H9 (cell line): ENCODE measurements at regions not wholly inside any gene's neighbourhood (a gene's known extent, or its start where the extent isn't known, plus 50 kb on each side); places are given as distances from the start of the nearest gene placed in this dataset.

ENCODE experiments used
- DNase-seq: peaks from one replicate; pipeline ENCODE4 v3.0.0-alpha.2; 2017
- H2AFZ ChIP-seq: one replicate; pipeline ENCODE4 v1.6.1; 2013; ENCODE audit warnings: mild to moderate bottlenecking, low read length, control low read depth, moderate library complexity
- H2AK5ac ChIP-seq: 2 replicates; pipeline ENCODE4 v1.6.1; 2013; ENCODE audit warnings: low read length, control low read depth, mixed read lengths; ENCODE audit not compliant: insufficient read length
- H2BK120ac ChIP-seq: one replicate; pipeline ENCODE4 v1.6.1; 2013; ENCODE audit warnings: low read depth, mild to moderate bottlenecking, low read length, control low read depth, inconsistent platforms; ENCODE audit not compliant: poor library complexity, severe bottlenecking
- H2BK12ac ChIP-seq: 2 replicates; pipeline ENCODE4 v1.6.1; 2013; ENCODE audit warnings: low read length, control low read depth, mixed read lengths, low read depth; ENCODE audit not compliant: insufficient read length
- H2BK15ac ChIP-seq: 2 replicates; pipeline ENCODE4 v1.6.1; 2013; ENCODE audit warnings: low read depth, low read length, control low read depth
- H2BK20ac ChIP-seq: one replicate; pipeline ENCODE4 v1.6.1; 2013; ENCODE audit warnings: low read depth, mild to moderate bottlenecking, low read length, control low read depth, inconsistent platforms; ENCODE audit not compliant: poor library complexity, severe bottlenecking
- H2BK5ac ChIP-seq: 2 replicates; pipeline ENCODE4 v1.6.1; 2013; ENCODE audit warnings: low read length, control low read depth, mixed read lengths; ENCODE audit not compliant: insufficient read length
- H3K14ac ChIP-seq: 2 replicates; pipeline ENCODE4 v1.6.1; 2013; ENCODE audit warnings: low read length, control low read depth; ENCODE audit not compliant: insufficient read depth
- H3K18ac ChIP-seq: 2 replicates; pipeline ENCODE4 v1.6.1; 2013; ENCODE audit warnings: low read depth, mild to moderate bottlenecking, mixed read lengths, low read length, control low read depth; ENCODE audit not compliant: insufficient read length
- H3K23ac ChIP-seq: 2 replicates; pipeline ENCODE4 v1.6.1; 2013; ENCODE audit warnings: low read length, control low read depth, mixed read lengths, low read depth; ENCODE audit not compliant: insufficient read length
- H3K23me2 ChIP-seq: 2 replicates; pipeline ENCODE4 v1.6.1; 2013; ENCODE audit warnings: low read depth, mild to moderate bottlenecking, mixed read lengths, low read length, control low read depth; ENCODE audit not compliant: insufficient read length, poor library complexity, severe bottlenecking
- H3K27ac ChIP-seq: 2 replicates; pipeline ENCODE4 v1.5.1; 2013; ENCODE audit warnings: low read length, control low read depth, mixed read lengths, low read depth; ENCODE audit not compliant: insufficient read length
- H3K27me3 ChIP-seq: 2 replicates; pipeline ENCODE4 v1.6.1; 2013; ENCODE audit warnings: low read length, control low read depth, inconsistent platforms; ENCODE audit not compliant: insufficient read depth
- H3K4ac ChIP-seq: 2 replicates; pipeline ENCODE4 v1.6.1; 2013; ENCODE audit warnings: low read depth, mild to moderate bottlenecking, control low read depth, inconsistent platforms, low read length, moderate library complexity
- H3K4me1 ChIP-seq: 2 replicates; pipeline ENCODE4 v1.6.1; 2013; ENCODE audit warnings: low read length, control low read depth, inconsistent platforms; ENCODE audit not compliant: insufficient read depth
- H3K4me2 ChIP-seq: 2 replicates; pipeline ENCODE4 v1.6.1; 2013; ENCODE audit warnings: low read length, control low read depth, mixed read lengths; ENCODE audit not compliant: insufficient read length, insufficient read depth
- H3K56ac ChIP-seq: 2 replicates; pipeline ENCODE4 v1.6.1; 2013; ENCODE audit warnings: low read depth, mild to moderate bottlenecking, mixed read lengths, low read length, control low read depth; ENCODE audit not compliant: insufficient read length
- H3K79me1 ChIP-seq: 2 replicates; pipeline ENCODE4 v1.6.1; 2013; ENCODE audit warnings: low read depth, mild to moderate bottlenecking, moderate library complexity, low read length, control low read depth, inconsistent platforms; ENCODE audit not compliant: insufficient read depth, poor library complexity, severe bottlenecking
- H3K79me2 ChIP-seq: 2 replicates; pipeline ENCODE4 v1.6.1; 2013; ENCODE audit warnings: low read length, control low read depth, inconsistent platforms; ENCODE audit not compliant: insufficient read depth
- H3K9ac ChIP-seq: 2 replicates; pipeline ENCODE4 v1.6.1; 2013; ENCODE audit warnings: low read length, control low read depth, mixed read lengths; ENCODE audit not compliant: insufficient read length; ENCODE audit errors: extremely low read depth
- H3K9me3 ChIP-seq: one replicate; pipeline ENCODE4 v1.6.1; 2013; ENCODE audit warnings: low read depth, low read length, inconsistent platforms; ENCODE audit not compliant: control insufficient read depth
- H3T11ph ChIP-seq: one replicate; pipeline ENCODE4 v1.6.1; 2013; ENCODE audit warnings: mild to moderate bottlenecking, low read length, control low read depth, inconsistent platforms
- H4K20me1 ChIP-seq: one replicate; pipeline ENCODE4 v1.6.1; 2013; ENCODE audit not compliant: control insufficient read depth, insufficient read length, insufficient read depth
- H4K5ac ChIP-seq: 2 replicates; pipeline ENCODE4 v1.6.1; 2013; ENCODE audit warnings: low read depth, mild to moderate bottlenecking, mixed read lengths, low read length, control low read depth; ENCODE audit not compliant: insufficient read length
- H4K8ac ChIP-seq: replicated peaks from 2 replicates; pipeline ENCODE4 v1.6.1; 2013; ENCODE audit warnings: low read length, control low read depth, mixed read lengths, low read depth; ENCODE audit not compliant: insufficient read length
- H4K91ac ChIP-seq: 2 replicates; pipeline ENCODE4 v1.6.1; 2013; ENCODE audit warnings: low read depth, mild to moderate bottlenecking, moderate library complexity, mixed read lengths, low read length, control low read depth; ENCODE audit not compliant: insufficient read length
- H3K27ac Mint-ChIP-seq, 3 experiments: 2 replicates in 2 of 3; 3 replicates in 1 of 3; pipeline ENCODE4 v1.8.0; 2020 to 2021; ENCODE audit warnings: mixed read lengths in 3 of 3, mild to moderate bottlenecking in 1 of 3, moderate library complexity in 1 of 3
- H3K27me3 Mint-ChIP-seq: 2 replicates; pipeline ENCODE4 v1.8.0; 2021; ENCODE audit warnings: low read depth, mild to moderate bottlenecking, moderate library complexity, mixed read lengths
- H3K36me3 Mint-ChIP-seq, 3 experiments: 2 replicates in 2 of 3; 3 replicates in 1 of 3; pipeline ENCODE4 v1.8.0; 2020 to 2021; ENCODE audit warnings: low read depth in 3 of 3, mixed read lengths in 3 of 3; ENCODE audit not compliant: insufficient read depth in 1 of 3
- H3K4me1 Mint-ChIP-seq, 2 experiments: 2 replicates each; pipeline ENCODE4 v1.8.0; 2020; ENCODE audit warnings: mixed read lengths in 2 of 2
- H3K4me3 Mint-ChIP-seq, 2 experiments: 2 replicates in 1 of 2; 3 replicates in 1 of 2; pipeline ENCODE4 v1.8.0; 2020 to 2021; ENCODE audit warnings: mild to moderate bottlenecking in 2 of 2, mixed read lengths in 2 of 2, moderate library complexity in 1 of 2
- H3K9me3 Mint-ChIP-seq, 2 experiments: 2 replicates in 1 of 2; 3 replicates in 1 of 2; pipeline ENCODE4 v1.8.0; 2020; ENCODE audit warnings: mild to moderate bottlenecking in 2 of 2, mixed read lengths in 2 of 2, moderate library complexity in 1 of 2
- WGBS: extraction: QIAGEN DNeasy Blood & Tissue Kit; methylation state at CpG from one replicate; pipeline ENCODE4 v1.1.7; 2013; ENCODE audit warnings: missing lambda C conversion rate, low lambda C conversion rate, mixed read lengths; ENCODE audit not compliant: insufficient read length; ENCODE audit errors: extremely low coverage; 5-methylcytosine and 5-hydroxymethylcytosine counted together
- TF ChIP-seq, protein P1 (sequence below): fragments of 200-600 bp; sonication (generic); conservative IDR thresholded peaks from 3 replicates; pipeline ENCODE4 v1.8.0; 2021; ENCODE audit warnings: antibody characterized with exemption, mild to moderate bottlenecking

DNA sequence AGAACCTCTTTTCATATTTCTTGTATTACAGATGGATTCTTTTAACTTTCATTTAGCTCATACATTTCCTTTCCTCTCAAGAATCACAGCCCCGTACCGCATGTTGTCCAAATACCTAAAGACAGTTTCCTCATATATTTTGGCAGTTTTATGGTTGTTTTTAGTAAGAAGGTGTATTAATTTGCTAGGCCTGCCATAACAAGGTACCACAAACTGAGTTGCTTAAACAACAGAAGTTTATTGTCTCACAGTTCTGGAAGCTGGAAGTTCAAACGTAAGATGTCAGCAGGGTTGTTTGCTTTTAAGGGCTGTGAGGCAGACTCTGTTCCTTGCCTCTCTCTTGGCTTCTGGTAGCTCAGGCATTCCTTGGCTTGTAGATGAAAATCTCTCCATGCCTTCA lies 343.2 kb upstream of the TNP1 start:
- Mint-ChIP-seq H3K9me3 (peaks cover 5 to 10% of the 10 kb centered on the region in 2 experiments), H3K4me1 (peaks cover 17 to 23% of the 10 kb centered on the region in 2 experiments), H3K27me3 (peaks cover 5% of the 10 kb centered on the region), H3K27ac (no peak overlapping the region), H3K36me3 (peaks cover 0 to 5% (median 3%) of the 10 kb centered on the region in 3 experiments; a peak in 4 of 7 replicates), H3K4me3 (no peak overlapping the region)
- no peak overlapping the region for H3K9ac ChIP-seq
- H3T11ph ChIP-seq: no peak overlapping the region
- no peaks in the 10 kb centered on the region for H3K9me3 ChIP-seq
- no peak overlapping the region for H4K8ac ChIP-seq
- H3K27me3 ChIP-seq: no peaks in the 10 kb centered on the region
- H2BK120ac ChIP-seq: no peak overlapping the region
- H3K23ac ChIP-seq: no peak overlapping the region
- no peak overlapping the region for H3K27ac ChIP-seq
- no peak overlapping the region for H2AK5ac ChIP-seq
- H3K79me1 ChIP-seq: no peaks in the 10 kb centered on the region
- no peak overlapping the region for H3K14ac ChIP-seq
- no peak overlapping the region for H2AFZ ChIP-seq
- TF ChIP-seq, protein P1, sequence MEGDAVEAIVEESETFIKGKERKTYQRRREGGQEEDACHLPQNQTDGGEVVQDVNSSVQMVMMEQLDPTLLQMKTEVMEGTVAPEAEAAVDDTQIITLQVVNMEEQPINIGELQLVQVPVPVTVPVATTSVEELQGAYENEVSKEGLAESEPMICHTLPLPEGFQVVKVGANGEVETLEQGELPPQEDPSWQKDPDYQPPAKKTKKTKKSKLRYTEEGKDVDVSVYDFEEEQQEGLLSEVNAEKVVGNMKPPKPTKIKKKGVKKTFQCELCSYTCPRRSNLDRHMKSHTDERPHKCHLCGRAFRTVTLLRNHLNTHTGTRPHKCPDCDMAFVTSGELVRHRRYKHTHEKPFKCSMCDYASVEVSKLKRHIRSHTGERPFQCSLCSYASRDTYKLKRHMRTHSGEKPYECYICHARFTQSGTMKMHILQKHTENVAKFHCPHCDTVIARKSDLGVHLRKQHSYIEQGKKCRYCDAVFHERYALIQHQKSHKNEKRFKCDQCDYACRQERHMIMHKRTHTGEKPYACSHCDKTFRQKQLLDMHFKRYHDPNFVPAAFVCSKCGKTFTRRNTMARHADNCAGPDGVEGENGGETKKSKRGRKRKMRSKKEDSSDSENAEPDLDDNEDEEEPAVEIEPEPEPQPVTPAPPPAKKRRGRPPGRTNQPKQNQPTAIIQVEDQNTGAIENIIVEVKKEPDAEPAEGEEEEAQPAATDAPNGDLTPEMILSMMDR: no peak
- no peak overlapping the region for H2BK12ac ChIP-seq
- no peak overlapping the region for H2BK15ac ChIP-seq
- no peaks in the 10 kb centered on the region for H3K79me2 ChIP-seq
- no peaks in the 10 kb centered on the region for H4K20me1 ChIP-seq
- H4K91ac ChIP-seq: no peak overlapping the region
- H2BK20ac ChIP-seq: no peak overlapping the region
- no peak overlapping the region for H3K56ac ChIP-seq
- H2BK5ac ChIP-seq: no peak overlapping the region
- H3K4me1 ChIP-seq: peaks cover 4% of the 10 kb centered on the region; the same call in 1 of the 2 replicates
- no peak overlapping the region for H3K4ac ChIP-seq
- H3K18ac ChIP-seq: no peak overlapping the region
- no peak for DNase-seq
- WGBS: no CpG with 5 or more reads among the region's 3 CpGs
- H4K5ac ChIP-seq: no peak overlapping the region
- H3K4me2 ChIP-seq: no peak overlapping the region
- no peaks in the 10 kb centered on the region for H3K23me2 ChIP-seq
